A673 (cell line): ENCODE measurements at regions not wholly inside any gene's neighbourhood (a gene's known extent, or its start where the extent isn't known, plus 50 kb on each side); places are given as distances from the start of the nearest gene placed in this dataset.

Experiments used
- EZH2 ChIP-seq: fragments of 200-600 bp; sonication (generic); IDR thresholded peaks from 2 replicates; pipeline ENCODE4 v1.6.1; 2017; ENCODE audit warnings: borderline replicate concordance, low read depth, mild to moderate bottlenecking, mixed read lengths, antibody characterized with exemption, low read length; ENCODE audit not compliant: poor library complexity, severe bottlenecking
- TF ChIP-seq, protein P1 (sequence below): fragments of 300-800, 200-600 bp; sonication (generic); conservative IDR thresholded peaks from 2 replicates; pipeline ENCODE4 v1.5.1; 2017; ENCODE audit warnings: low read depth, mild to moderate bottlenecking, antibody characterized with exemption, low read length, moderate library complexity, mixed read lengths

DNA sequence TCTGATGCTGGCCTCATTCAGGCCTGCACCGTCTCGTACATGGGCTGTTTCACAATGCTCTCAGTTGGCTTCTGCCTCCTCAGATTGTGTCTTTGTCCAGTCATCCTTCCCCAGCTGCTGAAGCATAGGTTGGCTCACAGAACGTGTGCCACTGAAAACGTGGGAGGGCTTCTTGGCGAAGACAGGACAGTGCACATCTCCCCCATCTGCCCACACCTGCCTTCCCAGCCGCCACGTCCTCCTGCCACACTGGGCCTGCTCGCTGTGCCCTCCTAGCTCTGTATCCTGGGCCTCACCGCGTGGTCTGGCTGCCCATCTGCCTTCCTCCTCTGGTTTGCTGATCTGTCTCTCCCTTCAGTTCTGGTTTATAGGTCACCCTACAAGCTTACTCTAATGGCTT is 230.0 kb upstream of the TOPAZ1 start:
- no peak for TF ChIP-seq EZH2
- TF ChIP-seq, protein P1, sequence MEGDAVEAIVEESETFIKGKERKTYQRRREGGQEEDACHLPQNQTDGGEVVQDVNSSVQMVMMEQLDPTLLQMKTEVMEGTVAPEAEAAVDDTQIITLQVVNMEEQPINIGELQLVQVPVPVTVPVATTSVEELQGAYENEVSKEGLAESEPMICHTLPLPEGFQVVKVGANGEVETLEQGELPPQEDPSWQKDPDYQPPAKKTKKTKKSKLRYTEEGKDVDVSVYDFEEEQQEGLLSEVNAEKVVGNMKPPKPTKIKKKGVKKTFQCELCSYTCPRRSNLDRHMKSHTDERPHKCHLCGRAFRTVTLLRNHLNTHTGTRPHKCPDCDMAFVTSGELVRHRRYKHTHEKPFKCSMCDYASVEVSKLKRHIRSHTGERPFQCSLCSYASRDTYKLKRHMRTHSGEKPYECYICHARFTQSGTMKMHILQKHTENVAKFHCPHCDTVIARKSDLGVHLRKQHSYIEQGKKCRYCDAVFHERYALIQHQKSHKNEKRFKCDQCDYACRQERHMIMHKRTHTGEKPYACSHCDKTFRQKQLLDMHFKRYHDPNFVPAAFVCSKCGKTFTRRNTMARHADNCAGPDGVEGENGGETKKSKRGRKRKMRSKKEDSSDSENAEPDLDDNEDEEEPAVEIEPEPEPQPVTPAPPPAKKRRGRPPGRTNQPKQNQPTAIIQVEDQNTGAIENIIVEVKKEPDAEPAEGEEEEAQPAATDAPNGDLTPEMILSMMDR = no peak
